ENCODE measurements at regions not wholly inside any gene's neighbourhood (a gene's known extent, or its start where the extent isn't known, plus 50 kb on each side); places are given as distances from the start of the nearest gene placed in this dataset.

DNA sequence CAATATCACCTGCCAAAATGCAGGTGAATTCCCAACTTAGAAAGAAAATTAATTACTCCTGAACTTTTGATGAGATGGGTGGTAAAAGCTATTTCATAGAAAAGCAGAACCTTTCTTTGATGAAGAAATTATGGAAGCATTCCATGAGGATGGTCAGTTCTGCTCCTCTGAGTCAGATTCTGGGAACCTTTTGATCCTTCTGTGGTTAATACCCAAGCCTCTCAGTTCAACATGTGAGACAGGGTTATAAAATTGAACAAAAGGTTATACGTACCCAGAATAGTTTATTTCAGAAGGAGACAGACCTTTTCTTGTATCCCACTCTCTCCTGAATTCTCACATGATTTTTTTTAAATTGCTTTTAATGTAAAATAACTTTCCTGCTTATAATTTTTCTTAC, 767.6 kb upstream of the ADAMTS16 start:
- DNase-seq (ENCODE audit: low spot score): no peak

DNA sequence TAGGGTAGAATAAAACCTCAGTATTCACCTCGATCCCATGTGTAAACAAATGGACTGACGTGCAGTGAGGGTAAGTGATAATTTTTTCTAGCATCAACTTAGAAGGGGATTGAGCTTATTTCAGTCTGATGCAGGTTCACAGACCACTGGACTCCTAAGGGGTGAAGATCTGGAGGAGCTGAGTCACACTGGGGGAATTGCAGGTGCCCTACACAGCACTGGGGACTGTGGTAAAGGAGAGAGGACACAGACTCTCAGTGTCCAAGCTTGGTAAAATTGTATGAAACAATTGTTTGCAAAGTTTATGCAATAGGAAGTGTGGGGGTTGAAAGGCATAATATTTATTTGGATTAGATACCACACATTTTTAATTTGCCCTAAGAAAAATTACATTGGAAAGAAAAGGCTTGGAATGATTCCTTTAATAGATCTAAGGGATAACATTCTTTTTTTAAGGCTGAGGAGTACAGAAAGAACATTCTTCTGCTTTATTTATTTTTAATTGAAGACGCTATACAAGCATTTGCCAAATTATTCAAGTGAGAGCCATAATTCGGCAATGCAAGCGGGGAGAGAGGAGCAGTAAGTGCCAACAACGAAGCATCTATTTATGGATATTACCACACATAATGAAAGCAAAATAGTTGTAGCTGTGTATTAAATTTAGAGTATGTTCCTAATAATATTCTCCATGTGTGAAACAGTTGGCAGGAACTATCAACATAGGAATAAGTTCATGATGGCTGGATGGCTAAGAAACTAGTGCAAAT, 766.9 kb upstream of the ADAMTS16 start:
- no peak for DNase-seq (ENCODE audit: low spot score)

DNA sequence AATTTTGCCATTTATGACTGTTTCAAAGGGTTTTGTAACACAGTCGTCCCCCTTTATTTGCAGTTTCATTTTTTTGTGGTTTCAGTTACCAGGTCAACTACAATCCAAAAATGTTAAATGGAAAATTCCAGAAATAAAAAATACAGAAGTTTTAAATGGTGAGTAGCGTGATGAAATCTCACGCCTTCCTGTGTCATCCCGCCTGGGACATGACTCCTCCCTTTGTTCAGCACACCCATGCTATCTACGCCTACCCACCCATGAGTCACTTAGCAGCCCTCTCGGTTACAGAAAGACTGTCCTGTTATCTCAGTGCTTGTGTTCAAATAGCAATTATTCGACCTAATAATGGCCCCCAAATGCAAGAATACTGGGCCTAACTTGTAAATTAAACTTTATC, 765.3 kb upstream of the ADAMTS16 start:
- DNase-seq (ENCODE audit: low spot score): no peak

DNA sequence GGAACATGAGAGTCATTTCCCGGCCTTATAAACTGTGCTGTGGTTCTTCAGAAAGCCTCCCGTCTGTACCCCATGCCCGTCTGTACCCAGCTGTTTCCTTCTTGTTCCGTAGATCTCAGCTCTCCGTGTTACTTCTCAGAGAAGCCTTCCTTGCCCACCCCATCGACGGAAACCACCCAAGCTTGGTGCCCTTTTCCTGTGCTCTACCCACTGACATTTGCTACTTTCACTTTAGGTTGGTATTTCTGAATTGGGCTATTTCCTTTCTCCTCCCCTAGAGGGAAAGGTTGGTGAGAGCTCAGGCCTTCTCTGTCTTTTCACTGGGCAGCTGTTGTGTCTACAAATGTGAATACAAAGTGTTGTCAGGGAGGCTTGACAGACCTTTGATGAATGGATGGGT, 764.5 kb upstream of the ADAMTS16 start:
- DNase-seq (ENCODE audit: low spot score): no peak

DNA sequence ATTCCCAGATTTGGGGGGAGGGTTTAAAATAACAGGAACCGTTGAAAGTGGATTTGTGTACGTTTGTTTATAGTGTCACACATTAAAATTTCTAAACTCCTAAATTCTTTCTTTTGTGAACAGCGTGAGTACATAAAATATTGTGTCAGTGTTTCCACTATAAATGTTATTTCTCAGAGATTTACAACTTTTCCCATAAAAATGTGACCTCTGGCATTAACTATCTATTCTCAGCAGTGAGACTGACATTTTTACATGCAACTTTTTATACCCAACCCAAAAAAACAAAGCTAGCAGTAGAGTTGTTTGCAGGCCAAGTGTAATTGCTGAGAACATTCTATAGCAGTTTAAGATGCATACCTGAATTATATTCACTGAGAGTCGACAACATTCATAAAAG, 757.0 kb upstream of the ADAMTS16 start:
- DNase-seq (ENCODE audit: low spot score): no peak

DNA sequence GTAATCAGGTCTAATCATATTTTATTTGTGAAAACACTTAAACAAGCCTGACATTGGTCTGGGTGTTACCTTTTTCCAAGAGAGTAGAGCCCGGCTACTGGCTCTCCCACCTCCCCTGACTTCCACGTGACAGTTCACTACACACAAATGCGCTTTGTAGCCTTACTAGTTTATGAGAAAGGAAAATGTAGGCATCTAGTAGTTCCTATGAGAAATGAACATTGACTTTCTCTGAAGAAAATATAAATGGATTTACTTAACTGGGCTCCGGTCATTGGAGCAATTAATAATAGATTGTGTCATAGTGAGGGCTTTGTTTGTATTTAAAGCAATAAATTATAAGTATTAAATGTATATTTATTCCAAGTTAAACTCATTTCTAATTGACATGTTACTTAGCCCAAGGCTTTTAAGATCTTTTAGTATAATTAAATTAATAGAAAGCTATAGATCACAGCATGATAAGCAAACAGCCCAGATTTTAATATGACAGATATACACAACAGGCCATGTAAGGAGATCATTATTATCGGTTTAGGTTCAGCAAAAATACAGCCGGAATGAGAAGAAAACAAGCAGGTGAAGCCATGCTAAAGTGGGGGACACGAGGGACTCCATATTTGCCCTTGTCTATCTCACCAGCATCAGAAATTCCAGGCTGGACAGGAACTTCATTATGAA, 756.5 kb upstream of the ADAMTS16 start:
- no peak for DNase-seq (ENCODE audit: low spot score)

DNA sequence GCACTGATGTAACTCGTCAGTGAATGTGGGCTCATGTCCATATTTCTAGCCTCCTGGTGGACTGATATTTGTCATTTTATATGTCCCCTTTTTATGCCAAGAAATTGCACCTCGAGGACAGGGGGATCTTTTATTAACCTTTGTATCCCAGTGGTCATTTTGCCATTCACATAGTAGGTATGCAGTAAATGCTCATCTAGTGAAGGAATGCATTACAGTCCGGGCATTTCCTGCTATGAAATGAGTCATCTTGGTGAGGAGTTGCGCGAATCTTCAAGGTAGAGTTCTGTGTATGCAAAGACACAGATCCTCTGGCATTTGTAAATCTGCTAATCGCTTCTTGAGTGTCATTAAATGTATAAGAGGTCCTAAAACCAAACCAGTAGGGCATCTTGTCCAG, 755.5 kb upstream of the ADAMTS16 start:
- DNase-seq (ENCODE audit: low spot score): no peak

DNA sequence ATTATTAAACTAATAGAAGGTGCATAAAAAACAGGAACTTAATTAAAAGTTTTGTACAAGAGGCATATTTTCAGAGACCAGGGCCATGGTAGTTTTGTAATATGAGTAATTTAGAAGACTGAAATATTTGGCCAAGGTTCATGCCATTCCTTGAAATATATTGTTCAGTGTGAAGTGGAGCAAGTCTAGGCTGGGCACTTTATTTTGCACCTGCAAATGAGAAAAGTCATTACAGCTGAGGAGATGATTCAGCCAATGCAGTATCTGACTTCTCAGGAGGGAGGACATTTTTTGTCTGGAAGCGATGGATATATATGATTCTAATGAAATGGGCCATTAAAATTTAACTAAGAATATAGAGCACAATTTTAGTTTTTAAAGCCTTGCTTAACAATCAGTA, 754.0 kb upstream of the ADAMTS16 start:
- DNase-seq (ENCODE audit: low spot score): no peak

DNA sequence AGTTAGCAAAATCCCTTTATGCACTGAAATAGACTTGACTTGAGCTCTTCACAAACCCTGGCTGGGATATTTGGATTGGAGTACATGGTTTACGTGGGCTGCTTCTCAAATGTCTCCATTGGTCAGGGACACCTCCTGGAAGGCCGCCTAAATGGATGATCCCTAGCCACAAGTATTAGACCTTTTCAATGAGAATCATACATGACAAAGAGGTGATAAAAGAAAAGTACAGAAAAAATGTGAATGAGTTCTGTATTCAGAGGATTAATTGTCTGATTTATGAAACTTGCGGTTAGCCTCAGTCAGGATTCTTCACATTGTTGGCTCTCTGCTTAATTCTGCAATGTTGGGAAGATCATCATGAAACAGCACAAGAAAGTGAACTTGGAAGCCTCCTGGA, 752.8 kb upstream of the ADAMTS16 start:
- no peak for DNase-seq (ENCODE audit: low spot score)

DNA sequence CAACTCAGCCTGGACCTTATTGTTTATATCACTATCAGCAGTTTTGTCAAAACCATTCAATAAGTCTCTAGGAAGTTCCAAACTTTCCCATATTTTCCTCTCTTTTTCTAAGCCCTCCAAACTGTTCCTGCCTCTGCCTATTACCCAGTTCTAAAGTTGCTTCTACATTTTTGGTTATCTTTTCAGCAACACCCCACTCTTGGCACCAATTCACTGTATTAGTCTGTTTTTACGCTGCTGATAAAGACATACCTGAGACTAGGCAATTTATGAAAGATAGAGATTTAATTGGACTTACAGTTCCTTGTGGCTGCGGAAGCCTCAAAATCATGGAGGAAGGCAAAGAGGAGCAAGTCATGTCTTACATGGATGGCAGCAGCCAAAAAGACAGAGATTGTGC, 744.4 kb upstream of the ADAMTS16 start:
- DNase-seq (ENCODE audit: low spot score): no peak

DNA sequence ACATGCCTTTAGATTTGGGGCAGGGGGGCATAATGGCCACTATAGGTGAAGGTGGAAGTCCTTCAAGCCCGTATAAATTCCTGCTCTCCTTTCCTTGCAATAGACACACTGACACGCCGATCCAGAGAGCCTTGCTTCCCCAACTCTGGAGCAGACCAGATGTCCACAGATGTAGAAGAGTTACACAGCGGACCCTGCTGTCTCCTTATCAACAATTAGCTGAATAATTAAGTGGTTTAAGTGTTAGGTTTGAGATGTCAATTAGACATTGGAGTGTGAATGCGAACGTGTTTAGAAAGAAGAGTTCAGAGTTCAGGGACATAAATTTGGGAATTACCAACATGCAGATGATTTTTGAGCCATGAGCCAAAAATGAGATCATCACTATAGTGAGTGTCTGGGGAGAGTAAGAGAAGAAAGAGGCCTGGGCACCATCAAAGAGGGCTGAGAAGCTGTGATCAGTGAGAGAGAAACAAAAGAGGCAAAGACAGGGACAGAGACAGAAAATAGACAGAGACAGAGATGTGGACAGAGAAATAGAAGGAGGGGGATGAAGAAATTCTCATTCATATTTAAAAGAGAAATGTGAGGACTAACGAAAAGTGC, 734.4 kb upstream of the ADAMTS16 start:
- no peak for DNase-seq (ENCODE audit: low spot score)

DNA sequence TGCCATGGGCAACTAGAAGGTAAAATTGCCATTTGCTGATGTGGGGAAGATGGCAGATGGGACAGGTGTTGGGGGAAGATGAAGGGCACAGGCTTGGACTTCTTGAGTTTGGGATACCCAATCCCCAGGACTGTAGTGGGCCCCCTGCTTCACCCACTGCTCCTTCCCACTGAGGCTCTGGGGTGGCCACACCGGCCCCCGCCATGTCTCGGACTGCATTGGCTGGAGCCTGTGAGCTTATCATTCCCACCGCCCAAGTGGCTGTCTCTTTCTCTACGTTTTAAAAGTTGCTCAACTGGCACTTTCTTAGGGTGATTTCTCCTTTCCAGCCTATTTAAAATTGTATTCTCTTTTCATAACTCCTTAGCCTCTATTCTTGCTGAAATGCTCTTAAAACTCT, 730.0 kb upstream of the ADAMTS16 start:
- no peak for DNase-seq (ENCODE audit: low spot score)

DNA sequence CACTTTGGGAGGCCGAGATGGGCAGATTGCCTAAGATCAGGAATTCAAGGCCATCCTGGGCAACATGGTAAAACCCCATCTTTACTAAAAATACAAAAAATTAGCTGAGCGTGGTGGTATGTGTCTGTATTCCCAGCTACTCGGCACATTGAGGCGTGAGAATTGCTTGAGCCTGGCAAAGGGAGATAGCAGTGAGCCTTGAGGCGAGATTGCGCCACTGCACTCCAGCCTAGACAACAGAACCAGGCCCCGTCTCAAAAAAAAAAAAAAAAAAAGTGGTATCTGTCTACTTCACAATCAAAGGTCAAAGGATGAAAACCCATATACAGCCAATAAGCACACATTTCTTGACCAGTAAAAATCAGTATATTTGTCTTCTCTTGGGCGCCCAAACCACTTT, 728.5 kb upstream of the ADAMTS16 start:
- DNase-seq (ENCODE audit: low spot score): no peak

DNA sequence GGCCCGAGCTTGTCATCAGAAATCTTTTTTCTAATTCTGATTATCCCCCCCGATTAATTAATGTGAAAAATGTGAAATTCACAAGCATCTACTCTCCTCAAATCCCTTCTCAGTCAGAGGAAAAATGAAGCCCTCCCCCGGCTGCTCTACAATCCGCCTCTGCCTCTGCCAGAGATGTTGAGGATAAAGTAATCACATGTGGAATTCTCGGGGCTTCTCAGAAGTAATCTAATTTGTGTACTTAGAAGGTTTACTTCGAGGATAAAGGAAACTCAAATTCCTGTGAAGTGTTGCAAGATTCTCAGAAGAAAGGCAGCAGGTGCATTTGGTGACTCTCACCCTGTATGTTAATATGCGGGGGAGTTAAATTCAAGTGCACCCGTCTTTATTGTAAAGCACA, 726.1 kb upstream of the ADAMTS16 start:
- no peak for DNase-seq (ENCODE audit: low spot score)

DNA sequence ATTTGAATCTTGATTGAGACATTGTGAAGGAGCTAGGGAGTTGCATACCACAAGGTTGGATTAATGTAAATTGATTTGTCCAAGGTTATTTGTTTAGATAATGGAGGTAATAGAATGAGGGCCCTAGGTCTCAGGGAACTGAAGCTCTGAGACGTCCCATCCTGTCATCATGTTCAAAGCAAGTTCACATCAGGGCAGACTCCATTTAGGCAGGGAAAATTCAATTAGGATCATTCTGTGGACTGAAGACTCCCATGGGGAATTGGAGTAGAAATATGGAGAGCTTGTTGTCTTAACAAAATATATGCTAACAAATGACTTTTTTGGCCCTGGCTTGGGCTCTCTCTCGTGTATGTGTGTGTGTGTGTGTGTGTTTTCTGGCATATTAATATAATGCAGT, 722.0 kb upstream of the ADAMTS16 start:
- DNase-seq (ENCODE audit: low spot score): no peak

DNA sequence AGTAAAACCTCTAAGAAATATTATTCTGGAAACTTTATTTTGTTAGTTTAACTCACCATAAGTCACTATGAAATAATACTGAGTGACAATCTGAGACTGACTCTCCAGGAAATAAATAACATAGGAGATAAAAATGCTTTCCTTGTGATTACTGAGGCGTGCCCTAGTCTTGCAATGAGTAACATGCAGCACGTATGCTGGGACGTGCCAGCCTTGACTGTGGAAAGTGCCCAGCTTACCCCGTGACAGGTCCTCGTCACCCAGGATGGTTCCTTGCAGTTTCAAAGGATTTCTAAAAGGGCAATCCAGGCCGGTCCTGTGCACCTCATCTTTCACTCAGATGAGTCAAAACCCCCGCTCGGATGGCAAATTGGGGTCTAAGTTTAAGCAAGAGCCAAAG, 720.8 kb upstream of the ADAMTS16 start:
- DNase-seq (ENCODE audit: low spot score): no peak

DNA sequence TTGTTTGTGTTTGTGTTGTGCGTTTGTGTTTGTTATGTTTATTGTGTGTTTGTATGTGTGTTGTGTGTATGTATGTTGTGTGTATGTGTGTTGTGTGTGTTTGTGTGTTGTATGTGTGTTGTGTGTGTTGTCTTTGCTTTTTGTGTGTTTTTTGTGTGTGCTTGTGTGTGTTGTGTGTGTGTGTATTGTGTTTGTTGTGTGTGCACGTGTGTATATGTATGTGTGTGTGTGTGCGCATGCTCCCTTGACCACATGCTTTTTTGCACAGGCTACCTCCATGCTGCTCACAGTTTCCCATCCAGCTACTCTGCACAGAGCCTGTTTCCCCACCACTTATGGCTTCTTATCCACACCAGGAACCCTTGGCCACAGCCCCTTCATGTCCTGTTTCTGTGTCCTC, 720.0 kb upstream of the ADAMTS16 start:
- no peak for DNase-seq (ENCODE audit: low spot score)

DNA sequence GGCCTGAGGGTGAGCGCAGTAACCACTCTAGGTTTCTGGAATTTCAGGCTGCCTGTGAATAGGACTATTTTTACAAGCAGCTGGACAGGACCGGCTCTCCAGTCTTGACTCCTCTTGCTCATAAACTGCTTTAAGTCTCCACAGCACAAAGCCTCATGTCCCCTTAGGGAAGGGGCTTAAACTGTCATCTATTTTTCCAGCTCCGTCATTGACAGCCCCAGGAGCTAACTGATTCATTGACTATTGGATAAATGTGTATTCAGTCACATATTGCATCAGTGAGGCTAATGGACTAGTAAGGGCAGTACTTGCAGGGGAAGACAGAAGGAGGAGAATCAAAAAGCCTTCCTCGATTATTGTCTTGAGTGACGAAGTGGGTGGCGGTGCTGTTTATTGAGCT, 719.4 kb upstream of the ADAMTS16 start:
- DNase-seq (ENCODE audit: low spot score): no peak

DNA sequence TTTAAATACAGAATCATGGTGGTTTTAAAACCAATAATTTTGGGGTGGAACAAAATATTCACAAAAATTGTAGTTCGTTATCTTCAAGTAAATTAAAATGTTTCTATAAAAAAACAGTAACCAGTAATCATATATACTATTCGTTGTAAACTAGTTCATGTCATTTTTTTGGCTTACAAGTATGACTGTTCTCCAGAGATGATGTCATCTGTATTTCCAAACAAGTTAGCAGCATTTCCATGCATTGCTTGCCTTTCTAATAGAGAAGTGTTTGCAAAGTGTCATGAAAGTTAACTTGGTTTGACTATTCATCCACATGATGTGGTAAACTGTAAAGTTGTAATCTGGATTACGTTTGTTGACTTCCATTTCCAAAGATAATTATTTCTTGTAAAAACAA, 717.9 kb upstream of the ADAMTS16 start:
- no peak for DNase-seq (ENCODE audit: low spot score)

DNA sequence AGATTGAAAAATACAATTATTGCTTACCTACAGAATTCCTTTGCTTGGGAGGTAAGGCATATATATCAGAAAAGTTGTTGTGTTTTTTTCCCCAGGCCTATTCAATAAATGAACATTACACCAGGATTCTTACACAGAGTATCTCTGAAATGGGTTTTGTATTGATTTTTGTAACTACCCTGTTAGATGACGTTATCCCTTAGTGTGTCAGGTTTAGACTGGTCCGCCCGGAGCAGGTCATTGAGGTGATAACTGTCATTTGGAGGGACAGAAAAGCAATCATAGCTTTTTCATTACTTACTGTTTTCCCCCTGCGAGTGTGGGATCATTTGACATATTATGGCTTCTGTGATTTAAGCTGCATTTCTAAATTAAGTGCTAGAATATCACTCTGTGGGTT, 715.2 kb upstream of the ADAMTS16 start:
- no peak for DNase-seq (ENCODE audit: low spot score)

DNA sequence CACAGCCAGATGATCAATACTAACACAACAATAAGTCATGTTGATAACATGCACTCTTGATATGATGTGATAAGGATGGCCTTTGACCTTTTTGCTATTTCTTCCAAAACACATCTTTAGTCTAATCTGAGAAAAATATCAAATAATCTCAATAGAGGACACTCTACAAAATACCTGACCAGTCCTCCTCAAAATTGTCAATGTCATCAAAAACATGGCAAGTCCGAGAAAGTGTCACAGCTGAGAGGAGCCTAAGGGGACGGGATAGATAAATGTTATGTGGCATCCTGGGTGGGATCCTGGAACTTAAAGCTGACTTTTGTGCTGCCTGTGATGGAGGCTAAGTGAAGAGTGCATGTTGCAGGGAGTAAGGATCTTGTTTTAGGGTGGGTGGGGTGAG, 699.6 kb upstream of the ADAMTS16 start:
- no peak for DNase-seq (ENCODE audit: low spot score)

DNA sequence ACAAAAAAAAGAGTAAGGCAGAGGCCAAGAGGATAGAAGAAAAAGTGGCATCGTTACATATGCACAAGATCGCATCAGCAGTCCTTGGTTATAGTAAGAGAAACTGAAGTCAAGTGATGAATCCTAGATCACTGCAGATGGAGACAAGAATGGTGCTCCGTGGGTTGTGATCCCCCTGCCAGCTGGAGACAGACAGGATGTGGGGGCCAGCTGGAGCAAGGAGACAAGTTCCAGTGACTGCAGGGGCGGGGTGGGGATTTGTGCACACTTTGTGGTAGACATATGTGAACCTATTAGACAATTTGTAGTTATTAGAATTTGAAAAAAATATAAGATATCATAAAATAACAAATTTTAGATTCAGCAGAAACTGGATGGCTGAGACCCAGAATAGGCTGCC, 697.9 kb upstream of the ADAMTS16 start:
- no peak for DNase-seq (ENCODE audit: low spot score)

DNA sequence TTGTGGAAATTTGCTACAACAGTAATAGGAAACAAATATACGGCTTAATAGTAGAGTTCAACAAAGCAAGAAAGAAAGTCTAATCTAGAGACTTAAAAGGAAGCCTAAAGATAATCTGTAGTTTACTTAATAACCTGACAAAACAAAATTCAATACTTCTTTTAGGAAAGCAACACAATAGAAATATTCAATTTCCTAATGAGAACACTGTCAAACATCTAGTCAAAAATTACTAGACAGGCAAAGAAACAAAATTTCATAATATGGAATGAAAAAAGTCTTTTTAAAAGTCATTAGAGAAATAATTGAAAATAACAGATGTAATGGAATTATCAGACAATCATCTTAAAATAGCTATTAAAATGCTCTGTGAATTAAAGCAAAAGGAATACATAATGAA, 692.5 kb upstream of the ADAMTS16 start:
- no peak for DNase-seq (ENCODE audit: low spot score)

All from mesenteric fat pad (tissue), 1 donor.